Right cardiac atrium (tissue), 5 donors: ENCODE measurements at regions not wholly inside any gene's neighbourhood (a gene's known extent, or its start where the extent isn't known, plus 50 kb on each side); places are given as distances from the start of the nearest gene placed in this dataset.

ENCODE experiments used
- ATAC-seq, 2 donors: fragments of 200-7000 bp; cut with Tn5 transposase; one replicate each; pipeline versions ENCODE4 v1.8.0 to v1.9.1; 2020; ENCODE audit warnings: moderate library complexity in 2 of 2, mild to moderate bottlenecking in 1 of 2
- DNase-seq, 3 donors: peaks; one replicate each; pipeline ENCODE4 v3.0.0-alpha.2; 2020
- H3K27ac ChIP-seq: one replicate; pipeline ENCODE4 v1.5.1; 2013; ENCODE audit warnings: mild to moderate bottlenecking, low read length, control low read depth, moderate library complexity
- H3K27me3 ChIP-seq: one replicate; pipeline ENCODE4 v1.6.1; 2013; ENCODE audit not compliant: control insufficient read depth, insufficient read depth
- H3K4me1 ChIP-seq: one replicate; pipeline ENCODE4 v1.6.1; 2013; ENCODE audit warnings: low read length; ENCODE audit not compliant: control insufficient read depth, insufficient read depth
- H3K4me3 ChIP-seq: one replicate; pipeline ENCODE4 v1.5.1; 2013; ENCODE audit warnings: low read length, control low read depth
- H3K9me3 ChIP-seq: one replicate; pipeline ENCODE4 v1.6.1; 2013; ENCODE audit warnings: low read length; ENCODE audit not compliant: control insufficient read depth
- WGBS: extraction: QIAGEN DNeasy Blood & Tissue Kit; methylation state at CpG from one replicate; pipeline ENCODE4 v1.1.7; 2013; 5-methylcytosine and 5-hydroxymethylcytosine counted together
- intact Hi-C, 4 donors: fragments of 100-400 bp; cut with DNase I; formaldehyde crosslinking; loops; one replicate each; pipeline versions ENCODE4 v1.11.0 to v1.14.0; 2022 to 2023
- donor health status: healthy with polysubstance abuse.
- donor health status: DM: no; HTN: yes; CAD: no.
- donor health status: DM: no; HTN: no; CAD: no.
- donor health status: DM: no; HTN: yes; CAD: no; lungs with severe emphysema.
- donor health status: DM: yes; HTN: yes; CAD: no.

DNA sequence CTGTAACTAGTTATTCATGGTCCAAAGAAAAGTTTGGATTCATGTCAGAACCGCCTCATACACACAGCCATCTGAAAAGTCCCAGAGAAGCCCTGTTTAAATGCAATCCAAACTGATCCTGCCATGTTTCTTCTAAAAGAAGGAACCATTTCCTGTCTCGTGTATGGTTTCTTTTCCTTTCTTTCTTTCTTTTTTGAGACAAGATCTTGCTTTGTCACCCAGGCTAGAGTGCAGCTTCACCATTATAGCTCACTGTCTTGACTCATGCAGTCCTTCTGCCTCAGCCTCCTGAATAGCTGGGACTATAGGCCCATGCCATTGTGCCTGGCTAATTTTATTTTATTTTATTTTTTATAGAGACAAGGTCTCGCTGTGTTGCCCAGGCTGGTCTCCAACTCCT, 77.4 kb upstream of the NSMCE3 start:
- no peaks in the 10 kb centered on the region for H3K27me3 ChIP-seq
- H3K4me3 ChIP-seq = no peak overlapping the region
- WGBS = 80% methylated on average over 3 of the region's 3 CpGs
- H3K4me1 ChIP-seq = no peaks in the 10 kb centered on the region
- DNase-seq = no peak
- no peak overlapping the region for H3K27ac ChIP-seq
- ATAC-seq = no peak
- intact Hi-C loops = loop anchor here in 1 of 4 donors (10.0 kb wide), 1 partner anchor 58 kb away; no protein-coding TSS in a partner anchor
- H3K9me3 ChIP-seq = no peaks in the 10 kb centered on the region

- intact Hi-C loops = loop anchor here in 1 of 4 donors (10.0 kb wide), 1 partner anchor 59 kb away; no protein-coding TSS in a partner anchor
- ATAC-seq (no peak), DNase-seq (no peak)
- H3K27me3 ChIP-seq = no peaks in the 10 kb centered on the region
- H3K4me1 ChIP-seq = no peaks in the 10 kb centered on the region
- no peak overlapping the region for H3K27ac ChIP-seq
- H3K9me3 ChIP-seq = no peaks in the 10 kb centered on the region
- 83% methylated on average over 20 of the region's 20 CpGs for WGBS
- H3K4me3 ChIP-seq = no peak overlapping the region
These were observed 76.2 kb upstream of the NSMCE3 start for GRCh38 chr15:29345549-29346525.

DNA sequence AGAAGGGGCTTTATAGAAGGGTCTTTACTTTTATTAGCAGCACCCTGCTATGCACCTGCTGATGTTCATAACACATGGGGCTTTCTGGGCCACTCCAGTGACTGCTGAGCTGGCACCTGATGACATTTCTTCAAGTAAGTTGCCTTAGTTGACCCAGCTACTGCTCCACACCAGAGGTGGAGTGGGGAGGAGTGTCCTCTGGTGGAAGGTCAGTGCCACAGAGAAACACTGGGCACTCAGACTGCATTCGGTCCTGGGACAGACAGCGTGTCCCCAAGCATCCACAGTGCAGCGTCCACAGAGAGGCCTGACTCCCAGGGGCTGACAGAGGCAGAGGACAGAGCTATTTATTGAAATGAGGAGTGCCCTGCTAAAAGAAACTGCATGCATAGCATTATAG, 74.9 kb upstream of the NSMCE3 start:
- Histone ChIP-seq H3K4me3 (no peak overlapping the region), H3K9me3 (no peaks in the 10 kb centered on the region), H3K27me3 (no peaks in the 10 kb centered on the region), H3K4me1 (no peaks in the 10 kb centered on the region), H3K27ac (no peak overlapping the region)
- DNase-seq (no peak), ATAC-seq (no peak)
- 81% methylated on average over 3 of the region's 3 CpGs for WGBS
- intact Hi-C loops = loop anchor here in 1 of 4 donors (10.0 kb wide), 1 partner anchor 60 kb away; no protein-coding TSS in a partner anchor

GRCh38 chr15:29343229-29343628, 73.6 kb upstream of the NSMCE3 start:
- H3K4me3 ChIP-seq = no peak overlapping the region
- intact Hi-C loops = loop anchor here in 1 of 4 donors (10.0 kb wide), 1 partner anchor 62 kb away; no protein-coding TSS in a partner anchor
- H3K9me3 ChIP-seq = no peaks in the 10 kb centered on the region
- H3K4me1 ChIP-seq = no peaks in the 10 kb centered on the region
- DNase-seq (no peak), ATAC-seq (no peak)
- H3K27me3 ChIP-seq = no peaks in the 10 kb centered on the region
- WGBS = 96% methylated on average over 2 of the region's 2 CpGs
- no peak overlapping the region for H3K27ac ChIP-seq

DNA sequence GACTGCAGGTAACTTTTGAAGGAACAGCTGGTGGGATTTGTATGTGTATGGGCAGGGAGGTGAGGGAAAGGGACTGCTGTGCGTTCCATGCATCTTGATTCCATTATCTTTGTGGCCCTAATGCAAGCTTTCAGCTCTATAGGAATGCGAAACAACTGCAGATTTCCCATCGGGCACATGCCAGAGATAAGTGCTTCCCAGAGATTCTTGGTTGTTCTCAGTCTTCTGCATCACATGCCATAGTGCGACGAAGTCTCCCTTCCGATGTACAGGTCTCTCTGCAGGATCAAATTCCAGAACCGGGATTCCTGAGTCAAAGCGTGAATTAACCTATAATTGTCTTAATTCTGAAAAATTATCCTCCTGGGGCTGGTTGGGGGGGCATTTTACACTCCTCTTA, 72.6 kb upstream of the NSMCE3 start:
- ATAC-seq (no peak), DNase-seq (no peak)
- Histone ChIP-seq H3K27ac (no peak overlapping the region), H3K9me3 (no peaks in the 10 kb centered on the region), H3K4me1 (no peaks in the 10 kb centered on the region), H3K27me3 (no peaks in the 10 kb centered on the region), H3K4me3 (no peak overlapping the region)
- 62% methylated on average over 8 of the region's 8 CpGs for WGBS
- intact Hi-C loops = loop anchor here in 1 of 4 donors (10.0 kb wide), 1 partner anchor 63 kb away; no protein-coding TSS in a partner anchor

- Histone ChIP-seq H3K4me1 (no peaks in the 10 kb centered on the region), H3K4me3 (no peak overlapping the region), H3K27ac (no peak overlapping the region), H3K9me3 (no peaks in the 10 kb centered on the region), H3K27me3 (no peaks in the 10 kb centered on the region)
- ATAC-seq (peak in 1 of 2 donors; percentile 60), DNase-seq (no peak)
- intact Hi-C loops = no loop called here
- 31% methylated on average over 6 of the region's 6 CpGs for WGBS
These were observed 67.7 kb upstream of the NSMCE3 start for GRCh38 chr15:29337156-29337959.

DNA sequence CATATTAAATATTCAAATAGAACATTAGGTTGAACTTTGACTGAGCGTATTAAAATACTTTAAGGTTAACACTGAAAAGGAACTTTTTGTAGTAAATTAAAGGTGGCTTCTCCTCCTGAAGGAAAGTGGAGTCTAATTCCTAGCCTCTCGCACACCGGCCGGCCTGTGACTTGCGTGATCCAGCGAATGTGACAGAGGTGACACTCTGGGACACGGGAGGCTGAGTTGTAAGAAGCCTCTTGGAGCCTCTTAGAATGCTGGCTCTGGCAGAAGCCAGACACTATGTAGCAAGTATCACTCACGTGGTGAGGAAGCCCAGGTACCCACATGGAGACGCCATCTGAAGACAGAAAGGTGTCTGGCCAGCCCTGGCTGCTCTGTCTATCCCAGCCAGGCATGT, 64.9 kb upstream of the NSMCE3 start:
- DNase-seq = no peak
- Histone ChIP-seq H3K9me3 (no peaks in the 10 kb centered on the region), H3K27ac (no peak overlapping the region), H3K27me3 (no peaks in the 10 kb centered on the region), H3K4me1 (no peaks in the 10 kb centered on the region), H3K4me3 (no peak overlapping the region)
- ATAC-seq = no peak
- 80% methylated on average over 9 of the region's 9 CpGs for WGBS
- intact Hi-C loops = no loop called here

GRCh38 chr15:29333261-29333660, 63.6 kb upstream of the NSMCE3 start:
- Histone ChIP-seq H3K4me3 (no peak overlapping the region), H3K27ac (no peak overlapping the region), H3K9me3 (no peaks in the 10 kb centered on the region), H3K27me3 (no peaks in the 10 kb centered on the region), H3K4me1 (no peaks in the 10 kb centered on the region)
- whole genome bisulfite sequencing = 77% methylated on average over 6 of the region's 6 CpGs
- ATAC-seq (no peak), DNase-seq (no peak)
- intact Hi-C loops = no loop called here

- DNase-seq = no peak
- H3K4me3 ChIP-seq = no peak overlapping the region
- no peaks in the 10 kb centered on the region for H3K9me3 ChIP-seq
- H3K4me1 ChIP-seq = no peaks in the 10 kb centered on the region
- intact Hi-C loops = no loop called here
- H3K27ac ChIP-seq = no peak overlapping the region
- 80% methylated on average over 6 of the region's 6 CpGs for WGBS
- ATAC-seq = no peak
- no peaks in the 10 kb centered on the region for H3K27me3 ChIP-seq
These were observed 62.0 kb upstream of the NSMCE3 start for GRCh38 chr15:29331669-29332068.

- 89% methylated on average over 10 of the region's 10 CpGs for WGBS
- ATAC-seq = no peak
- H3K9me3 ChIP-seq = no peaks in the 10 kb centered on the region
- no peak overlapping the region for H3K27ac ChIP-seq
- no peak overlapping the region for H3K4me3 ChIP-seq
- DNase-seq = no peak
- no peaks in the 10 kb centered on the region for H3K27me3 ChIP-seq
- H3K4me1 ChIP-seq = no peaks in the 10 kb centered on the region
- intact Hi-C loops = no loop called here
These were observed 61.4 kb upstream of the NSMCE3 start for GRCh38 chr15:29331071-29331470.

GRCh38 chr15:29324746-29325145, 55.1 kb upstream of the NSMCE3 start:
- H3K4me1 ChIP-seq = no peaks in the 10 kb centered on the region
- H3K27ac ChIP-seq = no peak overlapping the region
- no peaks in the 10 kb centered on the region for H3K9me3 ChIP-seq
- no peak overlapping the region for H3K4me3 ChIP-seq
- intact Hi-C loops = no loop called here
- H3K27me3 ChIP-seq = no peaks in the 10 kb centered on the region
- no peak for DNase-seq
- 56% methylated on average over 1 of the region's 1 CpG for WGBS
- ATAC-seq = no peak
